ENCODE measurements at regions not wholly inside any gene's neighbourhood (a gene's known extent, or its start where the extent isn't known, plus 50 kb on each side); places are given as distances from the start of the nearest gene placed in this dataset.
"Not testable (repeated sequence)": the region's sequence is repeated elsewhere in the genome, so short reads cannot be mapped to it uniquely, and the experiment has no call there.

DNA sequence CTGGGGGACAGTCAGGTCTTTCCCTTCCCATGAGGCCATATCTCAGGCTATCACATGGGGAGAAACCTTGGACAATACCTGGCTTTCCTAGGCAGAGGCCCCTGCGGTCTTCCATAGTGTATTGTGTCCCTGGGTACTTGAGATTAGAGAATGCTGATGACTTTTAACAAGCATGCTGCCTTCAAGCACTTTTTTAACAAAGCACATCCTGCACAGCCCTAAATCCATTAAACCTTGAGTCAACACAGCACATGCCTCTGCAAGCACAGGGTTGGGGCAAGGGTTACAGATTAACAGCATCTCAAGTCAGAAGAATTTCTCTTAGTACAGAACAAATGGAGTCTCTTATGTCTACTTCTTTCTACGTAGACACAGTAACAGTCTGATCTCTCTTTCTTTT, 545.2 kb upstream of the NR2F2 start:
- not testable (repeated sequence) for H3K9me2 ChIP-seq (ENCODE audit: insufficient read depth); H3F3A ChIP-seq (replicated peaks; ENCODE audit: low read depth); H3K27ac Mint-ChIP-seq; H3K27me3 Mint-ChIP-seq (ENCODE audit: insufficient read depth, low read depth, poor library complexity); H3K27ac ChIP-seq (ENCODE audit: low read depth); DNase-seq (ENCODE audit: low spot score); H3K4me2 ChIP-seq; H4K20me1 ChIP-seq (replicated peaks; ENCODE audit: insufficient read depth); H3K4me1 Mint-ChIP-seq; H3K4me3 Mint-ChIP-seq; H3K79me2 ChIP-seq (replicated peaks; ENCODE audit: insufficient read depth); H3K27me3 ChIP-seq (ENCODE audit: insufficient read depth); H2AFZ ChIP-seq; H3K4me1 ChIP-seq (ENCODE audit: insufficient read depth); ATAC-seq; H3K4me3 ChIP-seq
- Mint-ChIP-seq H3K36me3 (ENCODE audit: low read depth) (peaks cover 34% of the 10 kb centered on the region), H3K9me3 (peaks cover 50% of the 10 kb centered on the region)
- peaks cover 11% of the 10 kb centered on the region; the same call in 1 of the 2 replicates for H3K36me3 ChIP-seq (ENCODE audit: insufficient read depth)

DNA sequence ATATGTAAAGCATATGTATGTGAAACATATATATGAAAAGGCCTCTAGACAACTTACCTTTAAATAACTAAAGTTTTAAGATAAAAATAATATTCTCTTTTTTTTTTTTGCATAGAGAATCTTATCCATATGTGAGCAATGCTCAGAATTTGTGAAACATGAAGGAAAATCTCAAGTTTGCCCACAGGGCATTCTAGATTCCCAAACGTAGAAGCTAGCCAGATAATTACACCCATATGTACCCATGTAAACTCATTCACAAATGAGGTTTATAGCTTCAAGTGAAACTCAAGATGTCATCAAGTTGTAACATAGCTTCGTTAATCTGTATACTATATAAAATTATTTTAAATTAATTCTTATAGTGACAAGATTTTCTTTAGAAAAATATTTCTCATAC, 537.3 kb upstream of the NR2F2 start:
- no peaks in the 10 kb centered on the region for H3K4me1 ChIP-seq (ENCODE audit: insufficient read depth)
- DNase-seq (ENCODE audit: low spot score) (no peak), ATAC-seq (no peak)
- H3F3A ChIP-seq (replicated peaks; ENCODE audit: low read depth): no peaks in the 10 kb centered on the region
- Mint-ChIP-seq H3K4me3 (no peak overlapping the region), H3K27ac (no peak overlapping the region), H3K36me3 (ENCODE audit: low read depth) (no peaks in the 10 kb centered on the region), H3K4me1 (no peaks in the 10 kb centered on the region), H3K27me3 (ENCODE audit: insufficient read depth, low read depth, poor library complexity) (no peaks in the 10 kb centered on the region), H3K9me3 (no peaks in the 10 kb centered on the region)
- no peaks in the 10 kb centered on the region for H3K9me2 ChIP-seq (ENCODE audit: insufficient read depth)
- H3K27ac ChIP-seq (ENCODE audit: low read depth): no peak overlapping the region
- H3K79me2 ChIP-seq (replicated peaks; ENCODE audit: insufficient read depth): no peaks in the 10 kb centered on the region
- no peaks in the 10 kb centered on the region for H3K36me3 ChIP-seq (ENCODE audit: insufficient read depth)
- TF ChIP-seq ZNF331 (CRISPR knock-in tag; IDR thresholded peaks at IDR 0.05; ENCODE audit: low read depth) (no peak), ZNF114 (CRISPR knock-in tag; IDR thresholded peaks at IDR 0.05) (no peak), JUNB (IDR thresholded peaks at IDR 0.05; ENCODE audit: unreplicated experiment) (no peak), CREB1 (CRISPR knock-in tag; IDR thresholded peaks at IDR 0.05; ENCODE audit: low read depth) (no peak), NANOG (IDR thresholded peaks at IDR 0.05; ENCODE audit: borderline replicate concordance) (no peak), EZH2phosphoT487 (IDR thresholded peaks at IDR 0.05; ENCODE audit: unreplicated experiment) (no peak), POLR2AphosphoS5 (IDR thresholded peaks at IDR 0.05; ENCODE audit: low read depth) (no peak)
- TF ChIP-seq, protein P1, sequence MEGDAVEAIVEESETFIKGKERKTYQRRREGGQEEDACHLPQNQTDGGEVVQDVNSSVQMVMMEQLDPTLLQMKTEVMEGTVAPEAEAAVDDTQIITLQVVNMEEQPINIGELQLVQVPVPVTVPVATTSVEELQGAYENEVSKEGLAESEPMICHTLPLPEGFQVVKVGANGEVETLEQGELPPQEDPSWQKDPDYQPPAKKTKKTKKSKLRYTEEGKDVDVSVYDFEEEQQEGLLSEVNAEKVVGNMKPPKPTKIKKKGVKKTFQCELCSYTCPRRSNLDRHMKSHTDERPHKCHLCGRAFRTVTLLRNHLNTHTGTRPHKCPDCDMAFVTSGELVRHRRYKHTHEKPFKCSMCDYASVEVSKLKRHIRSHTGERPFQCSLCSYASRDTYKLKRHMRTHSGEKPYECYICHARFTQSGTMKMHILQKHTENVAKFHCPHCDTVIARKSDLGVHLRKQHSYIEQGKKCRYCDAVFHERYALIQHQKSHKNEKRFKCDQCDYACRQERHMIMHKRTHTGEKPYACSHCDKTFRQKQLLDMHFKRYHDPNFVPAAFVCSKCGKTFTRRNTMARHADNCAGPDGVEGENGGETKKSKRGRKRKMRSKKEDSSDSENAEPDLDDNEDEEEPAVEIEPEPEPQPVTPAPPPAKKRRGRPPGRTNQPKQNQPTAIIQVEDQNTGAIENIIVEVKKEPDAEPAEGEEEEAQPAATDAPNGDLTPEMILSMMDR (conservative IDR thresholded peaks at IDR 0.05; ENCODE audit: low read depth in 2 of 2): no peak
- TF ChIP-seq, protein P2, sequence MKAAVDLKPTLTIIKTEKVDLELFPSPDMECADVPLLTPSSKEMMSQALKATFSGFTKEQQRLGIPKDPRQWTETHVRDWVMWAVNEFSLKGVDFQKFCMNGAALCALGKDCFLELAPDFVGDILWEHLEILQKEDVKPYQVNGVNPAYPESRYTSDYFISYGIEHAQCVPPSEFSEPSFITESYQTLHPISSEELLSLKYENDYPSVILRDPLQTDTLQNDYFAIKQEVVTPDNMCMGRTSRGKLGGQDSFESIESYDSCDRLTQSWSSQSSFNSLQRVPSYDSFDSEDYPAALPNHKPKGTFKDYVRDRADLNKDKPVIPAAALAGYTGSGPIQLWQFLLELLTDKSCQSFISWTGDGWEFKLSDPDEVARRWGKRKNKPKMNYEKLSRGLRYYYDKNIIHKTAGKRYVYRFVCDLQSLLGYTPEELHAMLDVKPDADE (IDR thresholded peaks at IDR 0.05): no peak
- H3K4me2 ChIP-seq: no peak overlapping the region
- H3K27me3 ChIP-seq (ENCODE audit: insufficient read depth): no peaks in the 10 kb centered on the region
- no peak overlapping the region for H2AFZ ChIP-seq
- no peaks in the 10 kb centered on the region for H4K20me1 ChIP-seq (replicated peaks; ENCODE audit: insufficient read depth)
- H3K4me3 ChIP-seq: no peak overlapping the region

DNA sequence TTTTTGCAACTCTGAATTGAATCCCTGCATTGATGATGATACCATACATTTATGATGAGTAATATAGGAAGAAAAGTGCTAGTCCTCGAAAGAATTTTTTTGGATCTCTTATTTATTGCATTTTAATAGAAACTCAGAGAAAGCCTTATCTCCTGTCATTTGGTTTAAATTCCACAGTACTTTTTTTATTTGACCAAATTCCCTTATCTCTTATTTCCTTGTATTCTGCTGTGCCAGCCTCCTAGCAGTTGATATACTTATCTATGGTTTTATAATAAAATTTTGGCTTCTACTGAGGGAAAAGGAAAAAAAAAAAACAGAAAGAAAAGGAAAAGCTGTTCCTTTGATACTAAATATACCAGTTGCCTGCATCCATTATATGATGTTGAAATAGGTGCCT, 535.1 kb upstream of the NR2F2 start:
- DNase-seq (ENCODE audit: low spot score) (no peak), ATAC-seq (no peak)
- H4K20me1 ChIP-seq (replicated peaks; ENCODE audit: insufficient read depth): no peaks in the 10 kb centered on the region
- H3K9me3 Mint-ChIP-seq: no peaks in the 10 kb centered on the region
- H3K79me2 ChIP-seq (replicated peaks; ENCODE audit: insufficient read depth): no peaks in the 10 kb centered on the region
- H3F3A ChIP-seq (replicated peaks; ENCODE audit: low read depth): no peaks in the 10 kb centered on the region
- H3K36me3 Mint-ChIP-seq (ENCODE audit: low read depth): no peaks in the 10 kb centered on the region
- no peak overlapping the region for H2AFZ ChIP-seq
- H3K9me2 ChIP-seq (ENCODE audit: insufficient read depth): no peaks in the 10 kb centered on the region
- H3K27me3 Mint-ChIP-seq (ENCODE audit: insufficient read depth, low read depth, poor library complexity): peaks cover 2% of the 10 kb centered on the region
- H3K27ac Mint-ChIP-seq: no peak overlapping the region
- H3K4me3 ChIP-seq: no peak overlapping the region
- H3K36me3 ChIP-seq (ENCODE audit: insufficient read depth): no peaks in the 10 kb centered on the region
- no peaks in the 10 kb centered on the region for H3K27me3 ChIP-seq (ENCODE audit: insufficient read depth)
- TF ChIP-seq ZNF114 (CRISPR knock-in tag; IDR thresholded peaks at IDR 0.05) (no peak), NANOG (IDR thresholded peaks at IDR 0.05; ENCODE audit: borderline replicate concordance) (no peak), EZH2 (IDR thresholded peaks at IDR 0.05; ENCODE audit: low read depth, unreplicated experiment) (no peak), JUNB (IDR thresholded peaks at IDR 0.05; ENCODE audit: unreplicated experiment) (no peak), STAT1 (IDR thresholded peaks at IDR 0.05; ENCODE audit: unreplicated experiment) (no peak)
- TF ChIP-seq, protein P2 (IDR thresholded peaks at IDR 0.05): no peak
- H3K4me1 Mint-ChIP-seq: no peaks in the 10 kb centered on the region
- H3K4me1 ChIP-seq (ENCODE audit: insufficient read depth): no peaks in the 10 kb centered on the region
- no peak overlapping the region for H3K4me3 Mint-ChIP-seq
- H3K4me2 ChIP-seq: no peak overlapping the region
- no peak overlapping the region for H3K27ac ChIP-seq (ENCODE audit: low read depth)
